OCI-LY3 (cell line): ENCODE measurements at regions not wholly inside any gene's neighbourhood (a gene's known extent, or its start where the extent isn't known, plus 50 kb on each side); places are given as distances from the start of the nearest gene placed in this dataset.

Experiments used
- EZH2phosphoT487 ChIP-seq: fragments of 200-600 bp; shearing (Covaris generic); IDR thresholded peaks from 2 replicates; pipeline ENCODE4 v1.6.1; 2018; ENCODE audit warnings: antibody characterized with exemption, mixed run types, low read depth
- TF ChIP-seq, protein P1 (sequence below): fragments of 200-600, 300-600 bp; sonication (generic); IDR thresholded peaks from 2 replicates; pipeline ENCODE4 v1.5.1; 2014; ENCODE audit warnings: antibody characterized with exemption, low read length, low read depth

DNA sequence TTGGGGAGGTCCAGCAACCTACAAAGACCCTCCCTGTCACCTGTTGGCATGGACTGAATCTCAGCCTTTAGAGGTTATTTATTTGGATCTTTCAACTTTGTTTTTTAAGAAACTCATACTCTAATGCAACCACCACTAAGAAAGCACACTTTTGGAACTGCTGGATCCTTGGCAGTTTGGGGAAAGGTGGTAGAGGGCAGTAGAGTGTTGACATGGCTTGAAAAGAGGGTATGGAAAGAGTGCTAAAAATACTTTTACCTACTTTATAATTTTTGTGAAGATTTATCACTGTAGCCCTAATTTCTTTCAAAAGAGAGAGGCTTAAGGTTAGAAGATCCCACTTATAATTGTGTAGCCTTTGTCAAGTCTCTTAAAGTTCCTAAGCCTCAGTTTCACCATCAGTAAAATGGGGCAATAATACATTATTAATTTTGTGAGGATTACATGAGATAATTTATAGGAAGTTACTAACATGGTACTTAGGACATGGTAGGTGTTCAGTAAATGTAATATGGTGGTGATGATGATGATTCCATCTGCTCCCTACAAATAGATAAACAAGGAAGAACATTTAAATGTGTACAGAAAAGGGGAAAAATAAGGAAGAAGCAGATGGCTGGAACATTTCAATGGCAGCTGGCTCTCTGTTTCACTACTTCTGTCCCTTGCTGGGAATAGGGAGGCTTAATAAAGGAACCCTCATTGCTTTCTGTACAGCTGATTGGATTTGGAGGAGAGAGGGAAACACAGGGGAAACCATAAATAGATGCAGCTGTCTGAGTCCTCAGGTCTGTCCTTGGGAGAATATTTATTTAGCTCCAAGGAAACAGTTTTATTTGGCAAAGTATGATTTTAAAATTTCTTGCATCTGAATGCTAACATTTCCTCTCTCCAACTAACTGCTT is 208.4 kb upstream of the ADAMTS9 start:
- TF ChIP-seq EZH2phosphoT487, result no peak
- TF ChIP-seq, protein P1, sequence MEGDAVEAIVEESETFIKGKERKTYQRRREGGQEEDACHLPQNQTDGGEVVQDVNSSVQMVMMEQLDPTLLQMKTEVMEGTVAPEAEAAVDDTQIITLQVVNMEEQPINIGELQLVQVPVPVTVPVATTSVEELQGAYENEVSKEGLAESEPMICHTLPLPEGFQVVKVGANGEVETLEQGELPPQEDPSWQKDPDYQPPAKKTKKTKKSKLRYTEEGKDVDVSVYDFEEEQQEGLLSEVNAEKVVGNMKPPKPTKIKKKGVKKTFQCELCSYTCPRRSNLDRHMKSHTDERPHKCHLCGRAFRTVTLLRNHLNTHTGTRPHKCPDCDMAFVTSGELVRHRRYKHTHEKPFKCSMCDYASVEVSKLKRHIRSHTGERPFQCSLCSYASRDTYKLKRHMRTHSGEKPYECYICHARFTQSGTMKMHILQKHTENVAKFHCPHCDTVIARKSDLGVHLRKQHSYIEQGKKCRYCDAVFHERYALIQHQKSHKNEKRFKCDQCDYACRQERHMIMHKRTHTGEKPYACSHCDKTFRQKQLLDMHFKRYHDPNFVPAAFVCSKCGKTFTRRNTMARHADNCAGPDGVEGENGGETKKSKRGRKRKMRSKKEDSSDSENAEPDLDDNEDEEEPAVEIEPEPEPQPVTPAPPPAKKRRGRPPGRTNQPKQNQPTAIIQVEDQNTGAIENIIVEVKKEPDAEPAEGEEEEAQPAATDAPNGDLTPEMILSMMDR, result no peak
